Kidney epithelial cell (primary cell): ENCODE measurements at regions not wholly inside any gene's neighbourhood (a gene's known extent, or its start where the extent isn't known, plus 50 kb on each side); places are given as distances from the start of the nearest gene placed in this dataset.

Source experiments
- DNase-seq: peaks from one replicate; pipeline ENCODE4 v3.0.0-alpha.2; 2010; ENCODE audit warnings: low read depth
- H3K27me3 ChIP-seq: 2 replicates; pipeline ENCODE4 v1.6.0; 2011; ENCODE audit warnings: low read length; ENCODE audit not compliant: control insufficient read depth, insufficient read depth
- H3K36me3 ChIP-seq: 2 replicates; pipeline ENCODE4 v1.5.1; 2011; ENCODE audit warnings: low read length; ENCODE audit not compliant: control insufficient read depth, insufficient read depth
- H3K4me3 ChIP-seq: 2 replicates; pipeline ENCODE4 v1.5.1; 2011; ENCODE audit warnings: low read depth, mild to moderate bottlenecking, control low read depth, low read length
- TF ChIP-seq, protein P1 (sequence below): IDR thresholded peaks from 2 replicates; pipeline ENCODE4 v1.5.1; 2011; ENCODE audit warnings: mild to moderate bottlenecking, moderate library complexity, low read length, control low read depth, inconsistent platforms; ENCODE audit not compliant: insufficient read depth, poor library complexity, severe bottlenecking

DNA sequence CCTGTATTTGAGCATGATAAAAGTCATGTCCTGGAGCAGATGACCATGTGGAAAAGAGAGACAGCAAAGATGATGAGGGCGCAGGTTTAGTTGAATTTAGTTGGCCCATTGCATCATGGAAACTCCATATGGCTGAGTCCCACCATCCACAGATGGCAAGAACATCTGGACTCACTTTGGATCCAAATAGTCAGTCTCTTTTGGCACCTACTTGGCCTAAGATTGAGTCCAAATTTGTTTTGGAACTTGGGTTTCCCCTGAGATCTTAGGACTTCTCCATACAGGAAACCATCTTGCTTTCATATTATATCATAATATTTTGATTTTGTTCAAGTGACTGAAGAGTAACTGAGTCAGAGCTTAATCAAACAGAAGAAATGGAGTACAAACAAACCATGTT, 217.5 kb downstream of the DRD1 start:
- TF ChIP-seq, protein P1, sequence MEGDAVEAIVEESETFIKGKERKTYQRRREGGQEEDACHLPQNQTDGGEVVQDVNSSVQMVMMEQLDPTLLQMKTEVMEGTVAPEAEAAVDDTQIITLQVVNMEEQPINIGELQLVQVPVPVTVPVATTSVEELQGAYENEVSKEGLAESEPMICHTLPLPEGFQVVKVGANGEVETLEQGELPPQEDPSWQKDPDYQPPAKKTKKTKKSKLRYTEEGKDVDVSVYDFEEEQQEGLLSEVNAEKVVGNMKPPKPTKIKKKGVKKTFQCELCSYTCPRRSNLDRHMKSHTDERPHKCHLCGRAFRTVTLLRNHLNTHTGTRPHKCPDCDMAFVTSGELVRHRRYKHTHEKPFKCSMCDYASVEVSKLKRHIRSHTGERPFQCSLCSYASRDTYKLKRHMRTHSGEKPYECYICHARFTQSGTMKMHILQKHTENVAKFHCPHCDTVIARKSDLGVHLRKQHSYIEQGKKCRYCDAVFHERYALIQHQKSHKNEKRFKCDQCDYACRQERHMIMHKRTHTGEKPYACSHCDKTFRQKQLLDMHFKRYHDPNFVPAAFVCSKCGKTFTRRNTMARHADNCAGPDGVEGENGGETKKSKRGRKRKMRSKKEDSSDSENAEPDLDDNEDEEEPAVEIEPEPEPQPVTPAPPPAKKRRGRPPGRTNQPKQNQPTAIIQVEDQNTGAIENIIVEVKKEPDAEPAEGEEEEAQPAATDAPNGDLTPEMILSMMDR, result no peak
- Histone ChIP-seq H3K4me3 (no peak overlapping the region), H3K36me3 (no peaks in the 10 kb centered on the region), H3K27me3 (no peaks in the 10 kb centered on the region)
- no peak for DNase-seq

GRCh38 chr5:175223291-175223690, 220.7 kb downstream of the DRD1 start:
- no peak for DNase-seq
- H3K4me3 ChIP-seq, result no peak overlapping the region
- no peaks in the 10 kb centered on the region for H3K27me3 ChIP-seq
- no peaks in the 10 kb centered on the region for H3K36me3 ChIP-seq
- TF ChIP-seq, protein P1, result no peak

DNA sequence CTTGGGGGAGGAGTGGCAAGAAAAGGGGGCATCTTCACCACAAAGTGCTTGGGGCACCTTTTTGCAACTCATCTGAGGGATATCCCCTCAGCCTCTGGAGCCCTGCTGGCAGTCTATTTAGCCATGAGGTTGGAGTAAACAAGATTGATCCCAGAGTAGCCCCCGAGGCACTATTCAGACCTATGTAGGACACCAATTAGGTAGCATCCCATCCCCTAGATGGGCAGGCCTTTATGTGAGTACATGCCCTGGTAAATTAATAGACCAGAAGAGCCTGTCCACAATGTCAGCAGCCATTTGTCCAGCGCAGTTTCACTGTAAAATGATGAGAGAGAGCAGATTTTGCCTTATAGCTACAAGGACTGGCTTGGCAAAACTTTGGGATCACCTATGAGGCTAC, 221.4 kb downstream of the DRD1 start:
- DNase-seq, result no peak
- H3K36me3 ChIP-seq, result no peaks in the 10 kb centered on the region
- TF ChIP-seq, protein P1, result no peak

GRCh38 chr5:175220549-175220948, 223.4 kb downstream of the DRD1 start:
- TF ChIP-seq, protein P1, result no peak
- no peaks in the 10 kb centered on the region for H3K36me3 ChIP-seq
- H3K4me3 ChIP-seq, result no peak overlapping the region
- DNase-seq, result no peak
- no peaks in the 10 kb centered on the region for H3K27me3 ChIP-seq

More for the DNA sequence above, 221.4 kb downstream of the DRD1 start:
- Histone ChIP-seq H3K27me3 (no peaks in the 10 kb centered on the region), H3K4me3 (no peak overlapping the region)

DNA sequence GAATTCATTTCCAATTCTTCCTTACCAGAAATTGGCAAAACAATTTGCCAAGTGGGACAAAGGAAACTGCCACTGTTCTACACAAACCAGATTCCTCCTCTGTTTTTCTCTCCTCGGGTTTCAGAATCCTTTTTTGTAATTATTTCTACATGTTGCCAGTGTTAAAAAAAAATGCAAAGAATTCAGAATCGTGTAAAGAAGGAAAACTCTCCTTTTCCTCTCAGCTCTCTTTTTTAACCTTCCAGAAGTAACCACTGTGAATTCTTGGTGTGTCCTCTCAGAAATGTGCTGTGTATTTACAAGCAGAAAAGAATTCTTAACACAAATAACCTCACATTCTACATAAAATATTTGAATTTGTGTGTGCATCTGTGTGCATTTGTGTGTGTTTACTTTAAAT, 224.6 kb downstream of the DRD1 start:
- DNase-seq, result no peak
- TF ChIP-seq, protein P1, result no peak
- H3K4me3 ChIP-seq, result no peak overlapping the region
- no peaks in the 10 kb centered on the region for H3K27me3 ChIP-seq
- H3K36me3 ChIP-seq, result no peaks in the 10 kb centered on the region

DNA sequence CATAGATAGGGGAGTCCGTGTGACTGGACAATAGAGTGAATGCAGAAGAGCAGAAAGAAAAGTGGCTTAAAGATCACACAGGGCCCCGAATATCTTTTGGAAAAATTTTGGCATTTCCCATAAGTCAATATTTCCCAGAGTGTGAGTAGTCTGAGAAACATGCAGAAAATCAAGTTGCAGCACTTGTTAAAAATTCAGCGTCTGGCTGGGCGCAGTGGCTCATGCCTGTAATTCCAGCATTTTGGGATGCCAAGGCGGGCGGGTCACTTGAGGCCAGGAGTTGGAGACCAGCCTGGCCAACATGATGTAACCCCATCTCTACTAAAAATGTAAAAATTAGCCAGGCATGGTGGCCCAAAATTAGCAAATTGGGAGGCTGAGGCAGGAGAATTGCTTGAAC, 227.0 kb downstream of the DRD1 start:
- TF ChIP-seq, protein P1, result no peak
- Histone ChIP-seq H3K36me3 (no peaks in the 10 kb centered on the region), H3K27me3 (no peaks in the 10 kb centered on the region), H3K4me3 (no peak overlapping the region)
- no peak for DNase-seq
